Body of pancreas (tissue), 4 donors: ENCODE measurements at regions not wholly inside any gene's neighbourhood (a gene's known extent, or its start where the extent isn't known, plus 50 kb on each side); places are given as distances from the start of the nearest gene placed in this dataset.

Experiments
- CTCF ChIP-seq, 7 experiments: fragments of 450-650 bp in 4 of 7; fragments of 200-600 bp in 3 of 7; sonication (generic) in 3 of 7; IDR thresholded peaks; one replicate each; pipeline ENCODE4 v1.5.1; 2016 to 2019; ENCODE audit warnings: antibody characterized with exemption in 7 of 7
- POLR2A ChIP-seq, 3 donors: fragments of 450-650 bp; IDR thresholded peaks; one replicate each; pipeline ENCODE4 v1.6.1; 2016; ENCODE audit warnings: antibody characterized with exemption in 3 of 3, mild to moderate bottlenecking in 2 of 3

GRCh38 chr12:24746864-24747263, 202.0 kb downstream of the BCAT1 start:
- TF ChIP-seq CTCF (IDR thresholded peaks at IDR 0.05) (no peak), POLR2A (IDR thresholded peaks at IDR 0.05) (no peak)
